ENCODE measurements at regions not wholly inside any gene's neighbourhood (a gene's known extent, or its start where the extent isn't known, plus 50 kb on each side); places are given as distances from the start of the nearest gene placed in this dataset.

DNA sequence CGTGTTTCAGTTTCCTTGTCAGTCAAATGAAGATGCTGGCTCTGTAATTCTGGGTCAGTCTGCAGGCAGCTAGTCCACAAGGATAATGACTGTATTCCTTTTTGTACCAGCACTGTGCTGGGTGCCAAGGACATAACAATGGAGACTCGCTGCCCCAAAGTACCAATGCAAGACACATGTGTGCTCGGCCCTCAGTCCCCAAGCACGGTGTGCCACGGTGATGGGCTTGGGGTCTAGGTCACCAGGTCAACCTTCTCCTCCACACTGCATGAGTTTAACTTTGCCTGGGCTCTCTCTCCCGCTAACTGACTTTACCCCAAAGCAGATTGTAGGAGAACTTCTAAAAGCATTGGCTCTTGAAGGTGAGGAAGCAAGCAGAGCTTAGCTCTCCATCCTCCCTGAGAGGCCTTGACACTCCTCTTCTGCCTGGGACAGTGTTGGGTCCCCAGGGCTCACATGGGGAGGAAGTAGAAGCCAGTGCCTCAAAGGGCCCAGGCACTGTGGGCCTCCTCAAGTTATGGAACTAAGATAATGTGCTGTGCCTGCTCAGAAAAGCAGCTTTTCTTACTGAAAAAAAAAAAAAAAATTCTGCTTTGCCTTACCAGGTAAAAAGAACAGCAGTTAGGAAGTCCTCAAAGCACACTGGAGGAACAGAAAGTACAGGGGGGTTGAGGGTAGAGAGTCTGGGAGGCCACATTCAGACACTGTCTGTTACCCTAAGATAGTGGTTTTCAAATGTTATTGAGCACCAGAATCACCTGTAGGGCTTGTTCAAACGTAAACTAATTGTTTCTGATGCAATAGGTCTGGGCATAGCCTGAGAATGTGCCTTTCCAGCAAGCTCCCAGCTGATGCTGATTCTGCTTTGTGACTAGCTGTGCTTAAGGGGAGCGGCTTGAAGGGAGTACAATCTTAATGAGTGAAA is 276.4 kb upstream of the CXCR4 start:
- Histone ChIP-seq H3K4me1 (ENCODE audit: control insufficient read depth, insufficient read depth, low read length) (no peaks in the 10 kb centered on the region), H3K36me3 (ENCODE audit: control insufficient read depth in 2 of 2, insufficient read depth in 1 of 2, low read length in 2 of 2) (no peaks in the 10 kb centered on the region), H3K27ac (ENCODE audit: extremely low read depth, low read depth, low read length) (no peak overlapping the region), H3K4me3 (ENCODE audit: low read depth, low read length) (no peak overlapping the region), H3K9me3 (ENCODE audit: control insufficient read depth, insufficient read depth, low read depth, low read length) (no peaks in the 10 kb centered on the region)
- CTCF ChIA-PET: no interaction called here
- TF ChIP-seq ZNF529 (tag by site-specific recombination; IDR thresholded peaks at IDR 0.05; ENCODE audit: insufficient replicate concordance): no peak
- TF ChIP-seq, protein P1, sequence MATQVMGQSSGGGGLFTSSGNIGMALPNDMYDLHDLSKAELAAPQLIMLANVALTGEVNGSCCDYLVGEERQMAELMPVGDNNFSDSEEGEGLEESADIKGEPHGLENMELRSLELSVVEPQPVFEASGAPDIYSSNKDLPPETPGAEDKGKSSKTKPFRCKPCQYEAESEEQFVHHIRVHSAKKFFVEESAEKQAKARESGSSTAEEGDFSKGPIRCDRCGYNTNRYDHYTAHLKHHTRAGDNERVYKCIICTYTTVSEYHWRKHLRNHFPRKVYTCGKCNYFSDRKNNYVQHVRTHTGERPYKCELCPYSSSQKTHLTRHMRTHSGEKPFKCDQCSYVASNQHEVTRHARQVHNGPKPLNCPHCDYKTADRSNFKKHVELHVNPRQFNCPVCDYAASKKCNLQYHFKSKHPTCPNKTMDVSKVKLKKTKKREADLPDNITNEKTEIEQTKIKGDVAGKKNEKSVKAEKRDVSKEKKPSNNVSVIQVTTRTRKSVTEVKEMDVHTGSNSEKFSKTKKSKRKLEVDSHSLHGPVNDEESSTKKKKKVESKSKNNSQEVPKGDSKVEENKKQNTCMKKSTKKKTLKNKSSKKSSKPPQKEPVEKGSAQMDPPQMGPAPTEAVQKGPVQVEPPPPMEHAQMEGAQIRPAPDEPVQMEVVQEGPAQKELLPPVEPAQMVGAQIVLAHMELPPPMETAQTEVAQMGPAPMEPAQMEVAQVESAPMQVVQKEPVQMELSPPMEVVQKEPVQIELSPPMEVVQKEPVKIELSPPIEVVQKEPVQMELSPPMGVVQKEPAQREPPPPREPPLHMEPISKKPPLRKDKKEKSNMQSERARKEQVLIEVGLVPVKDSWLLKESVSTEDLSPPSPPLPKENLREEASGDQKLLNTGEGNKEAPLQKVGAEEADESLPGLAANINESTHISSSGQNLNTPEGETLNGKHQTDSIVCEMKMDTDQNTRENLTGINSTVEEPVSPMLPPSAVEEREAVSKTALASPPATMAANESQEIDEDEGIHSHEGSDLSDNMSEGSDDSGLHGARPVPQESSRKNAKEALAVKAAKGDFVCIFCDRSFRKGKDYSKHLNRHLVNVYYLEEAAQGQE (tag by site-specific recombination; IDR thresholded peaks at IDR 0.05): no peak
- no peak for TF ChIP-seq HOXD13 (CRISPR knock-in tag; IDR thresholded peaks at IDR 0.05; ENCODE audit: borderline replicate concordance)
- no peak for TF ChIP-seq ZNF423 (tag by site-specific recombination; IDR thresholded peaks at IDR 0.05)
- TF ChIP-seq, protein P2, sequence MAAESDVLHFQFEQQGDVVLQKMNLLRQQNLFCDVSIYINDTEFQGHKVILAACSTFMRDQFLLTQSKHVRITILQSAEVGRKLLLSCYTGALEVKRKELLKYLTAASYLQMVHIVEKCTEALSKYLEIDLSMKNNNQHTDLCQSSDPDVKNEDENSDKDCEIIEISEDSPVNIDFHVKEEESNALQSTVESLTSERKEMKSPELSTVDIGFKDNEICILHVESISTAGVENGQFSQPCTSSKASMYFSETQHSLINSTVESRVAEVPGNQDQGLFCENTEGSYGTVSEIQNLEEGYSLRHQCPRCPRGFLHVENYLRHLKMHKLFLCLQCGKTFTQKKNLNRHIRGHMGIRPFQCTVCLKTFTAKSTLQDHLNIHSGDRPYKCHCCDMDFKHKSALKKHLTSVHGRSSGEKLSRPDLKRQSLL (tag by site-specific recombination; IDR thresholded peaks at IDR 0.05): no peak
- no peak for TF ChIP-seq ZBTB1 (tag by site-specific recombination; IDR thresholded peaks at IDR 0.05)
- TF ChIP-seq, protein P3, sequence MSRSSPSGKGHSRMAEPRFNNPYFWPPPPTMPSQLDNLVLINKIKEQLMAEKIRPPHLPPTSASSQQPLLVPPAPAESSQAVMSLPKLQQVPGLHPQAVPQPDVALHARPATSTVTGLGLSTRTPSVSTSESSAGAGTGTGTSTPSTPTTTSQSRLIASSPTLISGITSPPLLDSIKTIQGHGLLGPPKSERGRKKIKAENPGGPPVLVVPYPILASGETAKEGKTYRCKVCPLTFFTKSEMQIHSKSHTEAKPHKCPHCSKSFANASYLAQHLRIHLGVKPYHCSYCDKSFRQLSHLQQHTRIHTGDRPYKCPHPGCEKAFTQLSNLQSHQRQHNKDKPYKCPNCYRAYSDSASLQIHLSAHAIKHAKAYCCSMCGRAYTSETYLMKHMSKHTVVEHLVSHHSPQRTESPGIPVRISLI (tag by site-specific recombination; IDR thresholded peaks at IDR 0.05): no peak
- no peak for TF ChIP-seq ZNF211 (tag by site-specific recombination; IDR thresholded peaks at IDR 0.05; ENCODE audit: low read depth)
- TF ChIP-seq ZNF112 (tag by site-specific recombination; IDR thresholded peaks at IDR 0.05): no peak
- TF ChIP-seq, protein P4, sequence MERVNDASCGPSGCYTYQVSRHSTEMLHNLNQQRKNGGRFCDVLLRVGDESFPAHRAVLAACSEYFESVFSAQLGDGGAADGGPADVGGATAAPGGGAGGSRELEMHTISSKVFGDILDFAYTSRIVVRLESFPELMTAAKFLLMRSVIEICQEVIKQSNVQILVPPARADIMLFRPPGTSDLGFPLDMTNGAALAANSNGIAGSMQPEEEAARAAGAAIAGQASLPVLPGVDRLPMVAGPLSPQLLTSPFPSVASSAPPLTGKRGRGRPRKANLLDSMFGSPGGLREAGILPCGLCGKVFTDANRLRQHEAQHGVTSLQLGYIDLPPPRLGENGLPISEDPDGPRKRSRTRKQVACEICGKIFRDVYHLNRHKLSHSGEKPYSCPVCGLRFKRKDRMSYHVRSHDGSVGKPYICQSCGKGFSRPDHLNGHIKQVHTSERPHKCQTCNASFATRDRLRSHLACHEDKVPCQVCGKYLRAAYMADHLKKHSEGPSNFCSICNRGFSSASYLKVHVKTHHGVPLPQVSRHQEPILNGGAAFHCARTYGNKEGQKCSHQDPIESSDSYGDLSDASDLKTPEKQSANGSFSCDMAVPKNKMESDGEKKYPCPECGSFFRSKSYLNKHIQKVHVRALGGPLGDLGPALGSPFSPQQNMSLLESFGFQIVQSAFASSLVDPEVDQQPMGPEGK (tag by site-specific recombination; IDR thresholded peaks at IDR 0.05): no peak
- no peak for TF ChIP-seq ZNF514 (tag by site-specific recombination; IDR thresholded peaks at IDR 0.05)
- no peak for TF ChIP-seq ZNF561 (tag by site-specific recombination; IDR thresholded peaks at IDR 0.05; ENCODE audit: borderline replicate concordance)
- no peak for TF ChIP-seq ZNF664 (tag by site-specific recombination; IDR thresholded peaks at IDR 0.05)
- no peak for TF ChIP-seq ZNF791 (tag by site-specific recombination; IDR thresholded peaks at IDR 0.05)
- TF ChIP-seq ZNF214 (tag by site-specific recombination; IDR thresholded peaks at IDR 0.05; ENCODE audit: borderline replicate concordance): no peak
- POLR2A ChIA-PET: no interaction called here

DNA sequence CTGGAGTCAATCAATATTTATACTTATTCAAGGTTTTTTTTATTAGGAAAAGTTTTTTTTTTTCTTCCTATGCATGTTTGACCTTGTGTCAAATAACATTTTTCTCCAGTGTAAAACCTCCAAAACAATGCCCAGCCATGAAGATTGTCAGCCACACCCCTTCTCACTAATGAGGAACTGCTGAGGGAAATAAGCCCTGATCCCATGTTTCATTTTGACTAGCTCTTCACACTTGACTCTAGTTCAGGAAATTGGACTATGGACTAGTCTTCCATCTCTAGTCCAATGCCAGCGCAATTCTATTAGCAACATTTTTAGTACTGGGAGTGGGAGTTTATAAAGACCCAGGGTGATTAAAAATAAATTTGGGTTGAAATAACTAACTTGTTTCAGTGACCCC is 275.6 kb upstream of the CXCR4 start:
- TF ChIP-seq, protein P5, sequence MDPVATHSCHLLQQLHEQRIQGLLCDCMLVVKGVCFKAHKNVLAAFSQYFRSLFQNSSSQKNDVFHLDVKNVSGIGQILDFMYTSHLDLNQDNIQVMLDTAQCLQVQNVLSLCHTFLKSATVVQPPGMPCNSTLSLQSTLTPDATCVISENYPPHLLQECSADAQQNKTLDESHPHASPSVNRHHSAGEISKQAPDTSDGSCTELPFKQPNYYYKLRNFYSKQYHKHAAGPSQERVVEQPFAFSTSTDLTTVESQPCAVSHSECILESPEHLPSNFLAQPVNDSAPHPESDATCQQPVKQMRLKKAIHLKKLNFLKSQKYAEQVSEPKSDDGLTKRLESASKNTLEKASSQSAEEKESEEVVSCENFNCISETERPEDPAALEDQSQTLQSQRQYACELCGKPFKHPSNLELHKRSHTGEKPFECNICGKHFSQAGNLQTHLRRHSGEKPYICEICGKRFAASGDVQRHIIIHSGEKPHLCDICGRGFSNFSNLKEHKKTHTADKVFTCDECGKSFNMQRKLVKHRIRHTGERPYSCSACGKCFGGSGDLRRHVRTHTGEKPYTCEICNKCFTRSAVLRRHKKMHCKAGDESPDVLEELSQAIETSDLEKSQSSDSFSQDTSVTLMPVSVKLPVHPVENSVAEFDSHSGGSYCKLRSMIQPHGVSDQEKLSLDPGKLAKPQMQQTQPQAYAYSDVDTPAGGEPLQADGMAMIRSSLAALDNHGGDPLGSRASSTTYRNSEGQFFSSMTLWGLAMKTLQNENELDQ (tag by site-specific recombination; IDR thresholded peaks at IDR 0.05; ENCODE audit: low read depth): no peak
- TF ChIP-seq, protein P6, sequence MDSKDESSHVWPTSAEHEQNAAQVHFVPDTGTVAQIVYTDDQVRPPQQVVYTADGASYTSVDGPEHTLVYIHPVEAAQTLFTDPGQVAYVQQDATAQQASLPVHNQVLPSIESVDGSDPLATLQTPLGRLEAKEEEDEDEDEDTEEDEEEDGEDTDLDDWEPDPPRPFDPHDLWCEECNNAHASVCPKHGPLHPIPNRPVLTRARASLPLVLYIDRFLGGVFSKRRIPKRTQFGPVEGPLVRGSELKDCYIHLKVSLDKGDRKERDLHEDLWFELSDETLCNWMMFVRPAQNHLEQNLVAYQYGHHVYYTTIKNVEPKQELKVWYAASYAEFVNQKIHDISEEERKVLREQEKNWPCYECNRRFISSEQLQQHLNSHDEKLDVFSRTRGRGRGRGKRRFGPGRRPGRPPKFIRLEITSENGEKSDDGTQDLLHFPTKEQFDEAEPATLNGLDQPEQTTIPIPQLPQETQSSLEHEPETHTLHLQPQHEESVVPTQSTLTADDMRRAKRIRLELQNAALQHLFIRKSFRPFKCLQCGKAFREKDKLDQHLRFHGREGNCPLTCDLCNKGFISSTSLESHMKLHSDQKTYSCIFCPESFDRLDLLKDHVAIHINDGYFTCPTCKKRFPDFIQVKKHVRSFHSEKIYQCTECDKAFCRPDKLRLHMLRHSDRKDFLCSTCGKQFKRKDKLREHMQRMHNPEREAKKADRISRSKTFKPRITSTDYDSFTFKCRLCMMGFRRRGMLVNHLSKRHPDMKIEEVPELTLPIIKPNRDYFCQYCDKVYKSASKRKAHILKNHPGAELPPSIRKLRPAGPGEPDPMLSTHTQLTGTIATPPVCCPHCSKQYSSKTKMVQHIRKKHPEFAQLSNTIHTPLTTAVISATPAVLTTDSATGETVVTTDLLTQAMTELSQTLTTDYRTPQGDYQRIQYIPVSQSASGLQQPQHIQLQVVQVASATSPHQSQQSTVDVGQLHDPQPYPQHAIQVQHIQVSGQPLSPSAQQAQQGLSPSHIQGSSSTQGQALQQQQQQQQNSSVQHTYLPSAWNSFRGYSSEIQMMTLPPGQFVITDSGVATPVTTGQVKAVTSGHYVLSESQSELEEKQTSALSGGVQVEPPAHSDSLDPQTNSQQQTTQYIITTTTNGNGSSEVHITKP (tag by site-specific recombination; IDR thresholded peaks at IDR 0.05): no peak
- Histone ChIP-seq H3K36me3 (ENCODE audit: control insufficient read depth in 2 of 2, insufficient read depth in 1 of 2, low read length in 2 of 2) (no peaks in the 10 kb centered on the region), H3K4me1 (ENCODE audit: control insufficient read depth, insufficient read depth, low read length) (no peaks in the 10 kb centered on the region), H3K9me3 (ENCODE audit: control insufficient read depth, insufficient read depth, low read depth, low read length) (no peaks in the 10 kb centered on the region), H3K4me3 (ENCODE audit: low read depth, low read length) (no peak overlapping the region), H3K27ac (ENCODE audit: extremely low read depth, low read depth, low read length) (no peak overlapping the region)
- ChIA-PET POLR2A (no interaction called here), CTCF (no interaction called here)
